LoVo (cell line): ENCODE measurements at regions not wholly inside any gene's neighbourhood (a gene's known extent, or its start where the extent isn't known, plus 50 kb on each side); places are given as distances from the start of the nearest gene placed in this dataset.

Experiments used
- DNase-seq: peaks from one replicate; pipeline ENCODE4 v3.0.0-alpha.2; 2016; ENCODE audit warnings: low spot score

- no peak for DNase-seq
Measured at GRCh38 chr3:117892431-117892841, 1142.2 kb downstream of the IGSF11 start.

DNA sequence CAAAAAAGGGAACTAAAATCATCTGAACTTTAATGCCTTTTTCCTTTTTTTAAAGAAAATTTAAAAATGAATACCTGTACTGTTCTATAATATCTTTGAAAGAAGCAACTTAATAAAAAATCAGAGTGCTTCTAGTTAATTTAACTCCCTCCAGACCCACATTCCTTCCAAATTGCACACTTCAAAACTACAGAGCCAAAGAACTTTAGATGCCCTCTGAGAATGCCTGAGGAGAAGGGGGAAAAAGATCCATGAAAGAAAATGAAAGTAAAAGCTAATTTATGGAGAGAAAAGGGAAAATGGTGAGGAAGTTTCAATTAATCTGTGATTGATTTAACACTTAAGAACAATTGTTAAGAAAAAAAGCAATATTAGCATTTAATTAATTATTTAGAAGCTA is 1141.6 kb downstream of the IGSF11 start:
- DNase-seq: no peak

GRCh38 chr3:117893638-117894037 is 1141.0 kb downstream of the IGSF11 start:
- DNase-seq: no peak

- DNase-seq: no peak
Measured at GRCh38 chr3:117898722-117899522, 1135.7 kb downstream of the IGSF11 start.

GRCh38 chr3:117903226-117903625 is 1131.4 kb downstream of the IGSF11 start:
- no peak for DNase-seq

- no peak for DNase-seq
Measured at GRCh38 chr3:117910820-117911521, 1123.7 kb downstream of the IGSF11 start.

DNA sequence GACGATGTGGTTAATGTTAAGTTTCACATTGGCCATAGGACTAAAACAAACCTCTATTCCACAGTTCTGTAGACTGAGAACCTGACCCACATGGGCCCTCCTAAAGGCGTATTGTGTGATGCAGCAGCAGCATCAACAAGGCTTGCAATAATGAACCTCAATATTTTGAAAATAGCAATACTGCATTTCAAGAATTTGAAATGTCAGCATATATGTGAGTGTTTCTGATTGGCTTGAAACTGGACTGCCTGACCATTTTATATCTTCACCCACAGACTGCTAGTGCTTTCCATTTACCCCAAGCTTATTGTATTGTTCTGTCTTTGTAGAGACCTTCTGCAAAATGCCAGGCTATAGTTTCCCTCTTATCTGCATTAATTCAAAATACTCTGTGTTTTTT is 1122.3 kb downstream of the IGSF11 start:
- no peak for DNase-seq

DNA sequence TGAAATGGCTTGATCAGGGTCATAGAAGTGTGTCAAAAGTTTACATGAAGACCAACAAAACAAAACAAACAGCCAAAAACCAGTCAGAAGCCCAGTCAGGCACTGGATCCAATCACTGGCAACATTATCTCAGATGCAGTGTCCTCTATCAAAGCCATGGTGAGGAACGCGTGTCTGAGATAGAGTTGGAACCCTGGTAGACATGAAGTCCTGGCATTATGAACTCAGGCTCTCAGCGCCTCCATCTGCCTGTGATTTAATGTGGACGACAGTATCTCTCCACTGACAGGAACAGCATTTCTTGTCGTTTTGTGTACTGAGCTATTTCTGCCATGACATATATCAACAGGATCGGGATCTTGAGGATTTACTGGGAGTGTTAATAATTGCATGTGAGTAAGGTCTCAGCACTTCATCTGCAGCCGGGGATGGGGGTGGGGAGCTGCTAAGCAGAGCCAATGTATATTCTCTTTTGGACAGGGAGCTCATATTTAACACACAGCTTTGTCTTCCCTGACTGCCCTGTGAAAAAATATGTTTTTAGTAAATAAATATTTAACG is 1120.0 kb downstream of the IGSF11 start:
- DNase-seq: no peak

DNA sequence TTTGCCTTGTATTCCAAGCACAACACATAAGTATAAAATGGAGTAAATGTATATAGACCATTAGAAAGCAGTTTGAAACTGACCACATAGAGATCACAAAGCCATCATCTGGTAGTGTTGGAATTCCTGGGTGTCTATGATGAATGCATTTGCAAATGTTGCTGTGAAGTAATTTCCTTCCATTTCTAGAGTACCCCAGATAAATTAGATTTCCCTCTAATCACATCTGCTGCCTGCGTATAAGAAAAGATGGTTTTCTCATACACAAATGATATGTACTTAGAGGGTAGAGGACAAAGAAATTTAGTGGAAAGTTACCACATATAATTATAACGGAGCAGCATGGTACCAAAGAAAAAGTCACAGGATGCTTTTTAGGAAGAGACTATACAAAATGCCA is 1117.8 kb downstream of the IGSF11 start:
- no peak for DNase-seq

GRCh38 chr3:117919621-117920020 is 1115.0 kb downstream of the IGSF11 start:
- no peak for DNase-seq

- DNase-seq: no peak
Measured at GRCh38 chr3:117920253-117920898, 1114.3 kb downstream of the IGSF11 start.

DNA sequence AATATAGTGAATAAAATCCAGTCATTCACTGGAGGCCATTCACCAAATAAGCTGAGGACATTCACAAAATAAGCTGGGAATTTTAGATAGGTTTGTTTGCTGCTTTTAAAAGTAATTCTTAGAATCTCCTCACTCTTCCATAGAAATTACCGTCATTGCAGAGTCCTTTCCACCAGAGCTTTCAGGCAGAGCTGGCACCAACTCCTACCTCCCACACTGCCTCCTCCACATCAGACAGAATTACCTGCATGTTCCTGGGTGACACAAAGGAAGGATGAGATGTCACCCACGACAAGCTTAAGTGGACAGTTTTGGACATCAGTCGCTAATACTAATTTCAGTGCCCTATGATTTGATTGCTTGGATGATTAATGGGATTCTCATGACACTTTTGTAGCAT is 1113.2 kb downstream of the IGSF11 start:
- no peak for DNase-seq

GRCh38 chr3:117922039-117922438 is 1112.6 kb downstream of the IGSF11 start:
- DNase-seq: no peak

DNA sequence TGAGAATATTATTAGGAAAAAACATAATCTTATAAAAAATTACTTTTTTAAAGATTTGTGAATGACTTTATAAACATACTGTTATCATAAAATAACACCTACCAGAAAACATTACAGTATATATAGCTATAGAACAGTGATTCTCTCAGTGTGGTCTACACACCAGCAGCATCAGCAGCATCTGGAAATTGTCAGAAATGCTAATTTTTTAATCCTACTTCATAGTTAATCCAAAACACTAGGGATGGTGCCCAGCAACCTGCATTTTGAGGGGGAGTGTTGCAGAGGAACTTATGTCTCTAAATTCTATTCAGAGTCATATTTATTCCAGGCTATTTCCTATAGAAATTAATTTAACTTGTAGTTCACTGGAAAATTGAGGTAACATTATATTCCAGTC is 1107.8 kb downstream of the IGSF11 start:
- DNase-seq: no peak

GRCh38 chr3:117927825-117928224 is 1106.8 kb downstream of the IGSF11 start:
- no peak for DNase-seq

GRCh38 chr3:117928836-117929235 is 1105.8 kb downstream of the IGSF11 start:
- no peak for DNase-seq

DNA sequence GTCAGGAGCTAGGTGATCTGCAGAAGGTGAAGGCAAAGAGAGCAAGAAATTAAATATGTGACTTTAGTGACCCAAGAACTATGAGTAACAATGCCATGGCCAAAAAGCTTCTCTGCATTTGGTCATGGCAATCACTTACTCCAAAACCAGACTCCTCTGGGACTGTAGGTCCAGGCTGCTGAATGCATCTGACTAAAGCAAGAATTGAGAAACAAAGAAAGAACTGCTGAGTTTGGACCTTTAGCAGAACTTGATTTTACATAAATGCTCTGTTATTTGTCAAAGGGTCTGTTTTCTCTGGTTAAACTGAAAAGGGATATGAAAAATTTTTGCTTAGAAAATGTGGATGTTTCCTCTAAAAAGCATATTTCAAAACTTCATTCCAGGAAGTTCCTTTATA is 1102.2 kb downstream of the IGSF11 start:
- no peak for DNase-seq

- DNase-seq: no peak
Measured at GRCh38 chr3:117936159-117936558, 1098.5 kb downstream of the IGSF11 start.

DNA sequence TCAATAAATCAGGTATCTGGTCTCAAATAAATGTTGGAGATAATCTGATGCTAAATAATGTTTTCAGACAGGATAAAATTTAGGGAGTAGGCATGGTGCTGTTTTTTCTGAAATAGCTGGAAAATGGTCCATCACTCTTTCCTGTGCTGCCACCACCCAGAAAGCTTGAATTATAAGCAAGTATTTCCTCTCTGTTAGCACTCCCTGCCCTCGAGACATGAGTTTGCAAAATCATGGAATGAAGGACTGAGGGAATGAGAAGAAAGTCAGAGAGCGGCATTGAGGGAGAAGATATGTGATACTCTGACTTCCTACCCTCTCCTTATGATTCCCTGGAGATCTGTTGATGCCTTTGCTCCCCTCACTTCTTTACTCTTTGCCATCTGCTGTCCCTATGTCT is 1095.7 kb downstream of the IGSF11 start:
- DNase-seq: no peak

GRCh38 chr3:117939425-117940027 is 1095.1 kb downstream of the IGSF11 start:
- no peak for DNase-seq

DNA sequence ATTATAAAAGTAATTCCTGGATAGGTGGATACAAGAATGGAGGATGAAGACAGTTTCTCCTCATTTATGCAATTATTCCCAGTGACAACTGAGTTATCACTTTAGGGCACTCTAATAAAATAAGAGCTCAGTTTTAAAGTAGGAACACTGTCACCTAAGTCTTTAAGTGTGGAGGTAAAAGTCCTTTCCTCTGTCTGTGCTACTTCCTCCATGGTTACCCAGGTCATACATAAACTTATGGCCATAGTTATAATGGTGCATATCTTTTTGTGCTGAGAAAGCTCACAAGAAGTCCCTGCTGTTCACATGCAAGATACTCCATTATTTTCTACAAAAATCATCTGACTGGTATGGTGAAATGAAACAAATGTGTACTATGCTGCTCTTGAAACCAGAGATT is 1093.6 kb downstream of the IGSF11 start:
- DNase-seq: no peak

GRCh38 chr3:117941756-117942155 is 1092.9 kb downstream of the IGSF11 start:
- DNase-seq: no peak
